ENCODE measurements at regions not wholly inside any gene's neighbourhood (a gene's known extent, or its start where the extent isn't known, plus 50 kb on each side); places are given as distances from the start of the nearest gene placed in this dataset.

GRCh38 chr15:38622908-38623307, 58.3 kb upstream of the RASGRP1 start (continued):
- TF ChIP-seq, protein P1, sequence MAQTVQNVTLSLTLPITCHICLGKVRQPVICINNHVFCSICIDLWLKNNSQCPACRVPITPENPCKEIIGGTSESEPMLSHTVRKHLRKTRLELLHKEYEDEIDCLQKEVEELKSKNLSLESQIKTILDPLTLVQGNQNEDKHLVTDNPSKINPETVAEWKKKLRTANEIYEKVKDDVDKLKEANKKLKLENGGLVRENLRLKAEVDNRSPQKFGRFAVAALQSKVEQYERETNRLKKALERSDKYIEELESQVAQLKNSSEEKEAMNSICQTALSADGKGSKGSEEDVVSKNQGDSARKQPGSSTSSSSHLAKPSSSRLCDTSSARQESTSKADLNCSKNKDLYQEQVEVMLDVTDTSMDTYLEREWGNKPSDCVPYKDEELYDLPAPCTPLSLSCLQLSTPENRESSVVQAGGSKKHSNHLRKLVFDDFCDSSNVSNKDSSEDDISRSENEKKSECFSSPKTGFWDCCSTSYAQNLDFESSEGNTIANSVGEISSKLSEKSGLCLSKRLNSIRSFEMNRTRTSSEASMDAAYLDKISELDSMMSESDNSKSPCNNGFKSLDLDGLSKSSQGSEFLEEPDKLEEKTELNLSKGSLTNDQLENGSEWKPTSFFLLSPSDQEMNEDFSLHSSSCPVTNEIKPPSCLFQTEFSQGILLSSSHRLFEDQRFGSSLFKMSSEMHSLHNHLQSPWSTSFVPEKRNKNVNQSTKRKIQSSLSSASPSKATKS (CRISPR knock-in tag; IDR thresholded peaks at IDR 0.05), result no peak

DNA sequence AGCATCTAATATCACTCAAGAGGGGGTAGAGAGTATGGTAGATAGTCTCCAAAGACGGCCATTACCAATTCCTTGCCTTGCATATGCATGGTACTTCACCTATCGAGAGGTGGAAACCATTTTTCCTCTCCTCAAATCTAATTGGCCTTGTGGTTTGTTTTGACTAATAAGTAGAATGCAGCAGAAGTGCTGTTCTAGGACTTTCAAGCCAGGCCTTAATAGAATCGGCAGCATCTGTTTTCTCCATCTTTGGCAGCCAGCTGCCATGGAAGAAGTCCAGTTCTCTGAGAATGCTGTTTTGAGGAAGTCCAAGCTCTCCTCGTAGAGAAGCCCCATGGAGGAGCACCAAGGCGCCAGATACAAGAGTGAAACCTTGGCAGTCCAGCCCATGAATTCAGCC, 59.1 kb upstream of the RASGRP1 start:
- Histone ChIP-seq H3K9me3 (ENCODE audit: low read length) (no peaks in the 10 kb centered on the region), H3K4me3 (replicated peaks in 1 of 3; ENCODE audit: insufficient read depth in 1 of 3, low read depth in 2 of 3, low read length in 3 of 3) (no peak overlapping the region), H3K27ac (ENCODE audit: extremely low read length, insufficient read depth, low read length) (no peak overlapping the region), H3K27me3 (ENCODE audit: control insufficient read depth in 1 of 2, insufficient read depth in 2 of 2, low read length in 2 of 2) (no peaks in the 10 kb centered on the region; a peak in 1 of 5 replicates), H3K36me3 (replicated peaks in 1 of 2; ENCODE audit: control insufficient read depth in 1 of 2, insufficient read depth in 2 of 2, low read length in 2 of 2) (no peaks in the 10 kb centered on the region), H3K4me2 (ENCODE audit: low read depth, low read length) (no peak overlapping the region), H3K9ac (ENCODE audit: insufficient read depth, low read depth, low read length) (no peak overlapping the region), H4K20me1 (ENCODE audit: insufficient read depth, low read length) (no peaks in the 10 kb centered on the region), H3K79me2 (ENCODE audit: insufficient read depth, low read length) (no peaks in the 10 kb centered on the region), H2AFZ (ENCODE audit: low read length) (no peak overlapping the region), H3K4me1 (ENCODE audit: insufficient read depth, low read length) (no peaks in the 10 kb centered on the region)
- ATAC-seq (no peak), DNase-seq (ENCODE audit: low spot score) (no peak), FAIRE-seq (no peak)
- ChIA-PET CTCF (ENCODE audit: low intra/inter-chr PET ratio, low total read pairs) (no interaction called here), POLR2A (no interaction called here)
- in situ Hi-C loops (cut with HindIII; ENCODE audit: extremely low pct_ligation_motif_present, low pct_unique_long_range_greater_than_20kb), result no loop called here
- intact Hi-C loops (cut with micrococcal nuclease; ENCODE audit: unreplicated experiment), result no loop called here
- no TSS peak for BruUV-seq (replicated peaks)
- TF ChIP-seq ZNF234 (CRISPR knock-in tag; conservative IDR thresholded peaks at IDR 0.05) (no peak), DNMT1 (CRISPR knock-in tag; IDR thresholded peaks at IDR 0.05) (no peak), ZNF598 (CRISPR knock-in tag; IDR thresholded peaks at IDR 0.05; ENCODE audit: borderline replicate concordance) (no peak), SYNCRIP (IDR thresholded peaks at IDR 0.05; ENCODE audit: insufficient read depth, low read depth, low read length) (no peak), AGO2 (optimal IDR thresholded peaks at IDR 0.05; ENCODE audit: low read depth, low read length) (no peak), YY1 (IDR thresholded peaks at IDR 0.05; ENCODE audit: insufficient read depth, insufficient replicate concordance, low read depth, low read length) (no peak), SMYD3 (CRISPR knock-in tag; IDR thresholded peaks at IDR 0.05) (no peak), RBAK (CRISPR knock-in tag; IDR thresholded peaks at IDR 0.05) (no peak), GZF1 (CRISPR knock-in tag; IDR thresholded peaks at IDR 0.05) (no peak), SOX13 (IDR thresholded peaks at IDR 0.05) (no peak), SOX13 (CRISPR knock-in tag; conservative IDR thresholded peaks at IDR 0.05 in 1 of 2, IDR thresholded peaks at IDR 0.05 in 1 of 2) (no peak), MZF1 (CRISPR knock-in tag; IDR thresholded peaks at IDR 0.05; ENCODE audit: borderline replicate concordance) (no peak), ATM (IDR thresholded peaks at IDR 0.05; ENCODE audit: borderline replicate concordance) (no peak), XRCC5 (optimal IDR thresholded peaks at IDR 0.05; ENCODE audit: low read length) (no peak), CHD4 (IDR thresholded peaks at IDR 0.05; ENCODE audit: borderline replicate concordance, low read length) (no peak), TCF12 (IDR thresholded peaks at IDR 0.05) (no peak), TCF12 (CRISPR knock-in tag; IDR thresholded peaks at IDR 0.05) (no peak), ZNF652 (CRISPR knock-in tag; IDR thresholded peaks at IDR 0.05; ENCODE audit: borderline replicate concordance, low read depth) (no peak), POLR2G (IDR thresholded peaks at IDR 0.05; ENCODE audit: low read depth, low read length) (no peak), ISX (CRISPR knock-in tag; conservative IDR thresholded peaks at IDR 0.05) (no peak)
- TF ChIP-seq, protein P2, sequence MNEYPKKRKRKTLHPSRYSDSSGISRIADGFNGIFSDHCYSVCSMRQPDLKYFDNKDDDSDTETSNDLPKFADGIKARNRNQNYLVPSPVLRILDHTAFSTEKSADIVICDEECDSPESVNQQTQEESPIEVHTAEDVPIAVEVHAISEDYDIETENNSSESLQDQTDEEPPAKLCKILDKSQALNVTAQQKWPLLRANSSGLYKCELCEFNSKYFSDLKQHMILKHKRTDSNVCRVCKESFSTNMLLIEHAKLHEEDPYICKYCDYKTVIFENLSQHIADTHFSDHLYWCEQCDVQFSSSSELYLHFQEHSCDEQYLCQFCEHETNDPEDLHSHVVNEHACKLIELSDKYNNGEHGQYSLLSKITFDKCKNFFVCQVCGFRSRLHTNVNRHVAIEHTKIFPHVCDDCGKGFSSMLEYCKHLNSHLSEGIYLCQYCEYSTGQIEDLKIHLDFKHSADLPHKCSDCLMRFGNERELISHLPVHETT (CRISPR knock-in tag; conservative IDR thresholded peaks at IDR 0.05), result no peak
- 2% methylated on average over 5 of the region's 5 CpGs for WGBS (ENCODE audit: low lambda C conversion rate)
